ENCODE measurements at regions not wholly inside any gene's neighbourhood (a gene's known extent, or its start where the extent isn't known, plus 50 kb on each side); places are given as distances from the start of the nearest gene placed in this dataset.
"Not testable (repeated sequence)": the region's sequence is repeated elsewhere in the genome, so short reads cannot be mapped to it uniquely, and the experiment has no call there.

- no peaks in the 10 kb centered on the region for H3K27me3 ChIP-seq
- H3K27ac ChIP-seq: no peak overlapping the region
- intact Hi-C loops (cut with DNase I): no loop called here
- no peaks in the 10 kb centered on the region for H3K4me1 ChIP-seq
- no peak overlapping the region for H3K4me3 ChIP-seq
- peaks cover 7% of the 10 kb centered on the region for H3K9me3 ChIP-seq
- DNase-seq (ENCODE audit: extremely low spot score in 2 of 2): no peak
- TF ChIP-seq CTCF (IDR thresholded peaks at IDR 0.05): no peak
- H3K36me3 ChIP-seq: no peaks in the 10 kb centered on the region
Measured at GRCh38 chr6:121563286-121563685, 127.8 kb downstream of the GJA1 start.

GRCh38 chr6:121564529-121564928 is 129.1 kb downstream of the GJA1 start:
- H3K4me3 ChIP-seq; intact Hi-C loops (cut with DNase I); H3K9me3 ChIP-seq; DNase-seq (ENCODE audit: extremely low spot score in 2 of 2); H3K27me3 ChIP-seq; H3K4me1 ChIP-seq; H3K27ac ChIP-seq; H3K36me3 ChIP-seq: not testable (repeated sequence)

GRCh38 chr6:121571455-121571854 is 136.0 kb downstream of the GJA1 start:
- TF ChIP-seq POLR2AphosphoS5 (IDR thresholded peaks at IDR 0.05; ENCODE audit: insufficient read depth in 1 of 2, low read depth in 1 of 2): no peak
- no peak for TF ChIP-seq POLR2A (IDR thresholded peaks at IDR 0.05)
- no peak for TF ChIP-seq CTCF (IDR thresholded peaks at IDR 0.05)
- Histone ChIP-seq H3K27me3 (no peaks in the 10 kb centered on the region), H3K36me3 (no peaks in the 10 kb centered on the region), H3K4me3 (no peak overlapping the region), H3K4me1 (peaks cover 7% of the 10 kb centered on the region), H3K9me3 (no peaks in the 10 kb centered on the region), H3K27ac (no peak overlapping the region)
- DNase-seq (ENCODE audit: extremely low spot score in 2 of 2): no peak
- intact Hi-C loops (cut with DNase I): no loop called here

GRCh38 chr6:121573481-121573880 is 138.0 kb downstream of the GJA1 start:
- Histone ChIP-seq H3K27ac (peak overlapping the region; percentile 44), H3K36me3 (no peaks in the 10 kb centered on the region), H3K4me1 (peaks cover 7% of the 10 kb centered on the region), H3K9me3 (no peaks in the 10 kb centered on the region), H3K4me3 (no peak overlapping the region), H3K27me3 (no peaks in the 10 kb centered on the region)
- no peak for TF ChIP-seq POLR2AphosphoS5 (IDR thresholded peaks at IDR 0.05; ENCODE audit: insufficient read depth in 1 of 2, low read depth in 1 of 2)
- TF ChIP-seq CTCF (IDR thresholded peaks at IDR 0.05): no peak
- no peak for TF ChIP-seq POLR2A (IDR thresholded peaks at IDR 0.05)
- no peak for DNase-seq (ENCODE audit: extremely low spot score in 2 of 2)
- intact Hi-C loops (cut with DNase I): no loop called here

- H3K27me3 ChIP-seq: no peaks in the 10 kb centered on the region
- no peak for TF ChIP-seq CTCF (IDR thresholded peaks at IDR 0.05)
- no peak for TF ChIP-seq POLR2A (IDR thresholded peaks at IDR 0.05)
- no peak for TF ChIP-seq POLR2AphosphoS5 (IDR thresholded peaks at IDR 0.05; ENCODE audit: insufficient read depth in 1 of 2, low read depth in 1 of 2)
- no peaks in the 10 kb centered on the region for H3K36me3 ChIP-seq
- DNase-seq (ENCODE audit: extremely low spot score in 2 of 2): no peak
- H3K9me3 ChIP-seq: no peaks in the 10 kb centered on the region
- intact Hi-C loops (cut with DNase I): no loop called here
- H3K4me1 ChIP-seq: peaks cover 7% of the 10 kb centered on the region
- H3K27ac ChIP-seq: no peak overlapping the region
- no peak overlapping the region for H3K4me3 ChIP-seq
Measured at GRCh38 chr6:121578216-121578615, 142.8 kb downstream of the GJA1 start.

GRCh38 chr6:121579478-121579877 is 144.0 kb downstream of the GJA1 start:
- no peak overlapping the region for H3K4me3 ChIP-seq
- H3K36me3 ChIP-seq: no peaks in the 10 kb centered on the region
- H3K27me3 ChIP-seq: no peaks in the 10 kb centered on the region
- intact Hi-C loops (cut with DNase I): no loop called here
- no peak for TF ChIP-seq POLR2A (IDR thresholded peaks at IDR 0.05)
- no peak for TF ChIP-seq CTCF (IDR thresholded peaks at IDR 0.05)
- no peak for TF ChIP-seq POLR2AphosphoS5 (IDR thresholded peaks at IDR 0.05; ENCODE audit: insufficient read depth in 1 of 2, low read depth in 1 of 2)
- H3K4me1 ChIP-seq: no peaks in the 10 kb centered on the region
- no peaks in the 10 kb centered on the region for H3K9me3 ChIP-seq
- no peak for DNase-seq (ENCODE audit: extremely low spot score in 2 of 2)
- no peak overlapping the region for H3K27ac ChIP-seq

All from vagina (tissue), 2 donors.